Esophagus squamous epithelium (tissue), 5 donors: ENCODE measurements at regions not wholly inside any gene's neighbourhood (a gene's known extent, or its start where the extent isn't known, plus 50 kb on each side); places are given as distances from the start of the nearest gene placed in this dataset.

ENCODE experiments used
- DNase-seq: peaks from one replicate; lab custom pipeline; 2025; lab: John Stamatoyannopoulos, UW
- H3K27ac ChIP-seq, 4 donors: fragments of 200-600 bp; sonication (generic); one replicate each; pipeline ENCODE4 v1.5.1; 2016 to 2019; ENCODE audit warnings: mild to moderate bottlenecking in 1 of 4
- H3K27me3 ChIP-seq, 4 donors: fragments of 200-600 bp; sonication (generic); 1 replicate in 3 of 4; 2 replicates in 1 of 4; pipeline versions ENCODE4 v1.5.1 to v1.6.0; 2017 to 2021; ENCODE audit warnings: antibody characterized with exemption in 1 of 4
- H3K36me3 ChIP-seq, 3 donors: fragments of 200-600 bp; sonication (generic); one replicate each; pipeline ENCODE4 v1.5.1; 2016 to 2019
- H3K4me1 ChIP-seq, 3 donors: fragments of 200-600 bp; sonication (generic); one replicate each; pipeline ENCODE4 v1.5.1; 2017 to 2019
- H3K4me3 ChIP-seq, 4 donors: fragments of 200-600 bp; sonication (generic); 1 replicate in 3 of 4; 2 replicates in 1 of 4; pipeline ENCODE4 v1.5.1; 2016 to 2019; ENCODE audit warnings: mild to moderate bottlenecking in 2 of 4, moderate library complexity in 1 of 4
- H3K9me3 ChIP-seq, 3 donors: fragments of 200-600 bp; sonication (generic); one replicate each; pipeline ENCODE4 v1.5.1; 2016 to 2019
- POLR2A ChIP-seq, 4 donors: fragments of 450-650 bp; IDR thresholded peaks; one replicate each; pipeline ENCODE4 v1.6.1; 2017; ENCODE audit warnings: antibody characterized with exemption in 4 of 4, mild to moderate bottlenecking in 4 of 4, moderate library complexity in 3 of 4
- WGBS, 2 donors: methylation state at CpG; one replicate each; pipeline ENCODE4 v1.1.5; 2018; 5-methylcytosine and 5-hydroxymethylcytosine counted together
- intact Hi-C: fragments of 100-400 bp; cut with DNase I; formaldehyde crosslinking; loops from one replicate; pipeline ENCODE4 v1.15.0; 2022
- TF ChIP-seq, protein P1 (sequence below), 6 experiments: fragments of 450-650 bp in 4 of 6; fragments of 200-600 bp in 2 of 6; sonication (generic) in 2 of 6; IDR thresholded peaks; one replicate each; pipeline ENCODE4 v1.5.1; 2016 to 2019; ENCODE audit warnings: antibody characterized with exemption in 6 of 6, mild to moderate bottlenecking in 4 of 6, moderate library complexity in 4 of 6
- donor health status: DM: yes; HTN: yes; CAD: no.

DNA sequence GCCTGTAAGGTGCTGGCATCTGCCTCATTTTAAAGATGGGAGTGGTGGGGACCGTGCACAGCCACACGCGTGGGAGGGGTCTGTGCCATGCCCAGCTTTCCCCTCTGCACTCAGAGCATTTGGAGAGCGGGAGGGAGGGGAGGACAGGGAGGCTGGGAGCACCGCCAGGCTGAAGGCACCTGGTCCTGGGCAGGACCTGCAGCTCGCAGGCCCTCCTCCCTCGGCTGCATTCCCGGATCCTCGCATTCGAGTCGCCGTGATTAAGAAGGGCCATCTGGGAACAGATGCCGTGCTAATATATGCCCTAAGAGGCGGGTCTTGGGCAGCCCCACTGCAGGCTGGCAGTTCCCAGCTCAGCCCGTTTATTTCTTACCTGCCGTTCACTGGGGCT lies 84.0 kb downstream of the PTGR3 start:
- Histone ChIP-seq H3K9me3 (no peaks in the 10 kb centered on the region), H3K4me1 (no peaks in the 10 kb centered on the region), H3K4me3 (no peak overlapping the region), H3K36me3 (no peaks in the 10 kb centered on the region), H3K27me3 (no peaks in the 10 kb centered on the region), H3K27ac (no peak overlapping the region)
- intact Hi-C loops, result no loop called here
- 73% methylated on average over 3 of the region's 16 CpGs; no CpG with 5 or more reads in 1 of the 2 donors for WGBS, 2 donors
- DNase-seq, result no peak
- TF ChIP-seq POLR2A (IDR thresholded peaks at IDR 0.05), result no peak
- TF ChIP-seq, protein P1, sequence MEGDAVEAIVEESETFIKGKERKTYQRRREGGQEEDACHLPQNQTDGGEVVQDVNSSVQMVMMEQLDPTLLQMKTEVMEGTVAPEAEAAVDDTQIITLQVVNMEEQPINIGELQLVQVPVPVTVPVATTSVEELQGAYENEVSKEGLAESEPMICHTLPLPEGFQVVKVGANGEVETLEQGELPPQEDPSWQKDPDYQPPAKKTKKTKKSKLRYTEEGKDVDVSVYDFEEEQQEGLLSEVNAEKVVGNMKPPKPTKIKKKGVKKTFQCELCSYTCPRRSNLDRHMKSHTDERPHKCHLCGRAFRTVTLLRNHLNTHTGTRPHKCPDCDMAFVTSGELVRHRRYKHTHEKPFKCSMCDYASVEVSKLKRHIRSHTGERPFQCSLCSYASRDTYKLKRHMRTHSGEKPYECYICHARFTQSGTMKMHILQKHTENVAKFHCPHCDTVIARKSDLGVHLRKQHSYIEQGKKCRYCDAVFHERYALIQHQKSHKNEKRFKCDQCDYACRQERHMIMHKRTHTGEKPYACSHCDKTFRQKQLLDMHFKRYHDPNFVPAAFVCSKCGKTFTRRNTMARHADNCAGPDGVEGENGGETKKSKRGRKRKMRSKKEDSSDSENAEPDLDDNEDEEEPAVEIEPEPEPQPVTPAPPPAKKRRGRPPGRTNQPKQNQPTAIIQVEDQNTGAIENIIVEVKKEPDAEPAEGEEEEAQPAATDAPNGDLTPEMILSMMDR (IDR thresholded peaks at IDR 0.05), result no peak

DNA sequence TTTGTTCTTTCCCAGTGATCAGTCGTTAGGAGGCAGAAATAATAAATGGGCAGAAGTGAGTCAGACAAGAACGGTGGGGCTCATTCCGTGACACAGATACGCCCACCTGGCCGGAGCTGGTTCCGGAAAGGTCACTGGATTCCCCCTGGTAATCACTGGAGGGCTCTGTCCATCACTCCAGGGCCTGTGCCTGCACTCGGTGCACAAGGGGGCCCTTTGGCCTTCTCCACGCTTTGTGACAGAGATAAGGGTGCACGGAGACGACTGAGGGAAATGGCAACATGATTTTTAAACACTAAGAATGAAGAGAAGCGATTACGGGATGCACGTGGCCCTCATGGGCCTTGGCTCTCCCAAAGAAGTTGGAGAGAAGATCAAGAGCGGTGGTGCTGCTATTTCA lies 84.4 kb downstream of the PTGR3 start:
- Histone ChIP-seq H3K27ac (no peak overlapping the region), H3K4me3 (no peak overlapping the region), H3K27me3 (no peaks in the 10 kb centered on the region), H3K9me3 (no peaks in the 10 kb centered on the region), H3K36me3 (no peaks in the 10 kb centered on the region), H3K4me1 (no peaks in the 10 kb centered on the region)
- intact Hi-C loops, result no loop called here
- WGBS, 2 donors, result 72 to 79% methylated on average over 10 to 13 of the region's 14 CpGs
- no peak for DNase-seq
- no peak for TF ChIP-seq POLR2A (IDR thresholded peaks at IDR 0.05)
- TF ChIP-seq, protein P1 (IDR thresholded peaks at IDR 0.05), result no peak

DNA sequence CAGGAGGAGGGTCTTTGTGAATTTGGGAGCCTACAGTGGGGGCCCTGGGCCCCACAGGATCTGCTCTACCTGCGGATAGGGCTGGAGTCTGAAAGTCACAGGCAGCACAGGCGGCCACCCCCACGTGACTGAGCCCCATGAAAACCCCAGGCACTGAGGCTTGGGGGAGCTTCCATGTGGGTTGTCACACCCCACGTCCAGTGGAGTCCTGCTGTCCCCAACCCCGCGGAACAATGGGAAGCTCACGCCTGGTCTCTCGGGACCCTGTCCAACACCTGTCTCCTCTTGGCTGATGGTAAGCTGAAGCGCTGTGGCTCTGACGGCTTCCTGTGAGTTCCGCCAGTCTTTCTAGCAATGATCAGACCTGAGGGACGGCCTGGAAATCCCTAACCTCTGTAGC lies 85.8 kb downstream of the PTGR3 start:
- Histone ChIP-seq H3K9me3 (no peaks in the 10 kb centered on the region), H3K4me1 (no peaks in the 10 kb centered on the region), H3K27ac (no peak overlapping the region), H3K4me3 (no peak overlapping the region), H3K36me3 (no peaks in the 10 kb centered on the region), H3K27me3 (no peaks in the 10 kb centered on the region)
- no peak for DNase-seq
- intact Hi-C loops, result no loop called here
- WGBS, 2 donors, result 81 to 83% methylated on average over 4 of the region's 12 CpGs
- TF ChIP-seq, protein P1 (IDR thresholded peaks at IDR 0.05), result no peak
- no peak for TF ChIP-seq POLR2A (IDR thresholded peaks at IDR 0.05)

DNA sequence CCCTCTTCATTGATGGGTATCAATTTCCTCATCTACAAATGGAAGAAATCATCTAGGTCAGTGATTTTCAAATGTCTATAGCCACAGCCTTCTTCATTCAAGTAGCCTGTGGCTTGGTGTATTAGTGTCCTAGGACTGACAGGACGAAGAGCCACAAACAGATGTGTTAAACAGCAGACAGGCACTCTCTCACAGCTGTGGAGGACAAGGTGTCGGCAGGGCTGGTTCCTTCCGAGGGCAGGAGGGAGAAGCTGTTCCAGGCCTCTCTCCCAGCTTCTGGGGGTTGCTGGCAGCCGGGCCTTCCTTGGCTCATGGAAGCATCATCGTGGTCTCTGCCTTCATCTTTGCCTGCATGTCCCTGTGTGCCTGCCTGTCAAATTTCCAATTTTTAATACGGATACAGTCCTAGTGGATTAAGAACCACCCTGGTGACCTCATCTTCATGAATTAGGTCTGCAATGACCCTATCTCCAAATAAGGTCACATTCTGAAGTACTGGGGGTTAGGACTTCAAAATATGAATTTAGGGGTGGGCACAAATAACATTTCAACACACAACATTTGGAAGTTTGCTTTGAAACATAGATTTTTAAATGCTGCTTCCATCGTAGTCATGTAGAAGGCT lies 86.5 kb downstream of the PTGR3 start:
- TF ChIP-seq POLR2A (IDR thresholded peaks at IDR 0.05), result no peak
- TF ChIP-seq, protein P1 (IDR thresholded peaks at IDR 0.05), result no peak
- no peak overlapping the region for H3K27ac ChIP-seq
- no peaks in the 10 kb centered on the region for H3K27me3 ChIP-seq
- H3K4me3 ChIP-seq, result no peak overlapping the region
- H3K36me3 ChIP-seq, result no peaks in the 10 kb centered on the region
- no peaks in the 10 kb centered on the region for H3K9me3 ChIP-seq
- H3K4me1 ChIP-seq, result no peaks in the 10 kb centered on the region
- intact Hi-C loops, result no loop called here
- no peak for DNase-seq
- 66 to 69% methylated on average over 6 to 7 of the region's 7 CpGs for WGBS, 2 donors

DNA sequence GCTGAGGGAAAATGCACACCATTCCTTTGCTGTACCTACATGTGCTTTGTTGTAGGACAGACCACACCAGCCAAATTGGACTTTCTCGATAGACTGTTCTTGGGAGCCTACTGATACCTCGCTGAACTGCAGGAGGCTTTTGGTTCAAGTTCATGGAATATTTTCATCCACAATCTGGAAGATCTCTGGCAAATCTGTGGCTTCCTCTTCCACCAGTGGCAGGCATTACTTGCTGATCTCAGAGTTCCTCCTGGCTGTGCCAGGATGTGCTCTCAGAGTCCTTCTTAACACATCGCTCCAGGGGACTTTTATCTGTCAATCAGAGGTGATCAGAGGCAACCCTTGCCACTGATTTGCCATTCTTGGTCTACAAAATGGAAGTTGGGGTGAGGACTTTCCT lies 87.7 kb downstream of the PTGR3 start:
- DNase-seq, result no peak
- Histone ChIP-seq H3K36me3 (no peaks in the 10 kb centered on the region), H3K9me3 (no peaks in the 10 kb centered on the region), H3K4me3 (no peak overlapping the region), H3K27me3 (no peaks in the 10 kb centered on the region), H3K4me1 (no peaks in the 10 kb centered on the region), H3K27ac (no peak overlapping the region)
- TF ChIP-seq POLR2A (IDR thresholded peaks at IDR 0.05), result no peak
- TF ChIP-seq, protein P1 (IDR thresholded peaks at IDR 0.05), result no peak
- WGBS, 2 donors, result 81 to 82% methylated on average over 3 of the region's 3 CpGs
- intact Hi-C loops, result no loop called here
